ENCODE measurements at regions not wholly inside any gene's neighbourhood (a gene's known extent, or its start where the extent isn't known, plus 50 kb on each side); places are given as distances from the start of the nearest gene placed in this dataset.

GRCh38 chr1:167152192-167152876 is 58.5 kb downstream of the STYXL2 start:
- TF ChIP-seq POLR2A (IDR thresholded peaks at IDR 0.05) (no peak), CTCF (IDR thresholded peaks at IDR 0.05) (no peak), POLR2AphosphoS5 (IDR thresholded peaks at IDR 0.05) (no peak), EP300 (IDR thresholded peaks at IDR 0.05; ENCODE audit: low read depth) (no peak)

All from transverse colon (tissue), 4 donors.